Ascending aorta (tissue), 2 donors: ENCODE measurements at regions not wholly inside any gene's neighbourhood (a gene's known extent, or its start where the extent isn't known, plus 50 kb on each side); places are given as distances from the start of the nearest gene placed in this dataset.
"Not testable (repeated sequence)": the region's sequence is repeated elsewhere in the genome, so short reads cannot be mapped to it uniquely, and the experiment has no call there.

Experiments
- DNase-seq, 2 donors: peaks; one replicate each; pipeline ENCODE4 v3.0.0-alpha.2; 2019; ENCODE audit warnings: low spot score in 2 of 2
- H3K27ac ChIP-seq, 2 donors: fragments of 200-600 bp; sonication (generic); one replicate each; pipeline ENCODE4 v1.5.1; 2016 to 2017; ENCODE audit warnings: mild to moderate bottlenecking in 1 of 2
- H3K27me3 ChIP-seq: fragments of 200-600 bp; sonication (generic); one replicate; pipeline ENCODE4 v1.5.1; 2017
- H3K36me3 ChIP-seq, 2 donors: fragments of 200-600 bp; sonication (generic); one replicate each; pipeline ENCODE4 v1.5.1; 2016
- H3K4me1 ChIP-seq, 2 donors: fragments of 200-600 bp; sonication (generic); one replicate each; pipeline ENCODE4 v1.5.1; 2016 to 2017; ENCODE audit warnings: mild to moderate bottlenecking in 1 of 2
- H3K4me3 ChIP-seq, 2 donors: fragments of 200-600 bp; sonication (generic); one replicate each; pipeline ENCODE4 v1.5.1; 2016 to 2017; ENCODE audit warnings: mild to moderate bottlenecking in 1 of 2
- H3K9me3 ChIP-seq, 2 donors: fragments of 200-600 bp; sonication (generic); one replicate each; pipeline ENCODE4 v1.5.1; 2016
- intact Hi-C: fragments of 100-400 bp; cut with DNase I; formaldehyde crosslinking; loops from one replicate; pipeline ENCODE4 v1.15.1; 2023
- TF ChIP-seq, protein P1 (sequence below), 3 experiments: fragments of 200-600 bp in 2 of 3; fragments of 450-650 bp in 1 of 3; sonication (generic) in 2 of 3; IDR thresholded peaks; one replicate each; pipeline ENCODE4 v1.5.1; 2016 to 2019; ENCODE audit warnings: antibody characterized with exemption in 3 of 3, mild to moderate bottlenecking in 1 of 3, moderate library complexity in 1 of 3

DNA sequence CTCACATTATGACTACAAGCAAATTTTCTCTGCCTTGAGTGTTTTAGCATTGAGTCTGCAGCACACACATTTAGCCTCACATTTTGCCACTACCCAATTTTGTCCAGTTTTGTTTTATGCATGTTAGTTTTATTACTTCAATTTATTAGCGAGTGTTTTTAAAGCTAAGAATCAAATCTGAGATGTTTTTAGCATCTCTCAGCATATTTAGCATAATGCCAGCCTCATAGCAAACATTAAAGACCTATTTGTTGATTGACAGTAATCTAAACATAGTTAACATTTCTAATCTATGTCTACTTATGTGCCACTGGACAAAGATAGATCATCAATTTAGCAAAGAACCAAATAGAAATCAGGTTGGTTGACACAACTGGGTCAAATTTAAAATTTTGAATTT is 94.1 kb upstream of the NXPH2 start:
- no peaks in the 10 kb centered on the region for H3K4me1 ChIP-seq
- H3K4me3 ChIP-seq, result no peak overlapping the region
- TF ChIP-seq, protein P1, sequence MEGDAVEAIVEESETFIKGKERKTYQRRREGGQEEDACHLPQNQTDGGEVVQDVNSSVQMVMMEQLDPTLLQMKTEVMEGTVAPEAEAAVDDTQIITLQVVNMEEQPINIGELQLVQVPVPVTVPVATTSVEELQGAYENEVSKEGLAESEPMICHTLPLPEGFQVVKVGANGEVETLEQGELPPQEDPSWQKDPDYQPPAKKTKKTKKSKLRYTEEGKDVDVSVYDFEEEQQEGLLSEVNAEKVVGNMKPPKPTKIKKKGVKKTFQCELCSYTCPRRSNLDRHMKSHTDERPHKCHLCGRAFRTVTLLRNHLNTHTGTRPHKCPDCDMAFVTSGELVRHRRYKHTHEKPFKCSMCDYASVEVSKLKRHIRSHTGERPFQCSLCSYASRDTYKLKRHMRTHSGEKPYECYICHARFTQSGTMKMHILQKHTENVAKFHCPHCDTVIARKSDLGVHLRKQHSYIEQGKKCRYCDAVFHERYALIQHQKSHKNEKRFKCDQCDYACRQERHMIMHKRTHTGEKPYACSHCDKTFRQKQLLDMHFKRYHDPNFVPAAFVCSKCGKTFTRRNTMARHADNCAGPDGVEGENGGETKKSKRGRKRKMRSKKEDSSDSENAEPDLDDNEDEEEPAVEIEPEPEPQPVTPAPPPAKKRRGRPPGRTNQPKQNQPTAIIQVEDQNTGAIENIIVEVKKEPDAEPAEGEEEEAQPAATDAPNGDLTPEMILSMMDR (IDR thresholded peaks at IDR 0.05), result no peak
- no peak for DNase-seq
- H3K9me3 ChIP-seq, result no peaks in the 10 kb centered on the region
- no peaks in the 10 kb centered on the region for H3K27me3 ChIP-seq
- no peaks in the 10 kb centered on the region for H3K36me3 ChIP-seq
- intact Hi-C loops, result no loop called here
- no peak overlapping the region for H3K27ac ChIP-seq

DNA sequence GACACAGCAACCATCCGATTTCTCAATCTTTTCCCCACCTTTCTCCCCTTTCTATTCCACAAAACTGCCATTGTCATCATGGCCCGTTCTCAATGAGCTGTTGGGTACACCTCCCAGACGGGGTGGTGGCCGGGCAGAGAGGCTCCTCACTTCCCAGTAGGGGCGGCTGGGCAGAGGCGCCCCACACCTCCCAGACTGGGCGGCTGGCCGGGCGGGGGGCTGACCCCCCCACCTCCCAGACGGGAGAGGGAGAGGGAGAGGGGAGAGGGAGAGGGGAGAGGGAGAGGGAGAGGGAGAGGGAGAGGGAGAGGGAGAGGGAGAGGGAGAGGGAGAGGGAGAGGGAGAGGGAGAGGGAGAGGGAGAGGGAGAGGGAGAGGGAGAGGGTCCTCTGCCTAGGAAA is 91.9 kb upstream of the NXPH2 start:
- H3K4me1 ChIP-seq, intact Hi-C loops, H3K36me3 ChIP-seq, H3K27ac ChIP-seq, H3K4me3 ChIP-seq, H3K27me3 ChIP-seq, DNase-seq, H3K9me3 ChIP-seq: not testable (repeated sequence)

DNA sequence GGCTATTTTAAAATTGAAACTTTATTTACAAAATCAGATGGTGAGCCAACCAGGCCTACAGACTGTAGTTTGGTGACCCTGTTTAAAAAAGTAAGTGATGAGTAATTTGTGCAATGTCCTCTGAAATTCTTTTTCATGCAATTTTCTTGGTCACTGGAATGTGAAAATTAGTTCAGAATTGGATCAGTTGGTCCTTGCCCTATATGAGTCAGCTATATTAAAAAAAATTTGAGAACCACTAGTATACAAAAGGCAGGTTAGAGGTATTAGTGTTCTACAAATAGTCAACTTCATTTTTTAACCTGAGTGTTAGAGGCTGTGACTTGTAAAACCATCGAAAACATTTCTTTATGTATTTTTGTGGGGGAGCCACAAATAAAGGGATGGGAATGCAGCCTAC is 91.1 kb upstream of the NXPH2 start:
- Histone ChIP-seq H3K27me3 (no peaks in the 10 kb centered on the region), H3K4me1 (no peaks in the 10 kb centered on the region), H3K9me3 (no peaks in the 10 kb centered on the region), H3K27ac (no peak overlapping the region), H3K36me3 (no peaks in the 10 kb centered on the region), H3K4me3 (no peak overlapping the region)
- DNase-seq, result no peak
- TF ChIP-seq, protein P1 (IDR thresholded peaks at IDR 0.05), result no peak
- intact Hi-C loops, result no loop called here

DNA sequence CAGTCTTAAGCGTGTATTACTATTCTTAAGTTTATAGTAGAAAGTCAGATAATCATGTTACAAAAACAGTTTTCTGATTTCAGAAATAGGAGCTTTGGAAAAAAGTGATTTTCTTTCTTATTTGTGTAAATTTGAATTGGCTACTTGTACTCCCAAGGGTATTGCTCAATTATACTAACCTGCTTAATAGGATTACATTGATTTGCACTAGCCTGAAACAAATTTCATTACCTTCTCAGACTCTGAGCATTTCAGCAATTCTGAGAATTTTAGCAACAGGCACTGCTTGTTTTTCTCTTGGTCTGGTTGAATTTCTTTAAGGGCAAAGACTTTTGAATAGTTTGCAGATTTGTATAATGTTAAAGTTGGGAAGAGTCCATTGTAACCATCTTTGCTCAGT is 87.2 kb upstream of the NXPH2 start:
- intact Hi-C loops, result no loop called here
- DNase-seq, result no peak
- H3K4me1 ChIP-seq, result no peaks in the 10 kb centered on the region
- no peak overlapping the region for H3K4me3 ChIP-seq
- no peaks in the 10 kb centered on the region for H3K36me3 ChIP-seq
- H3K27ac ChIP-seq, result no peak overlapping the region
- H3K9me3 ChIP-seq, result no peaks in the 10 kb centered on the region
- H3K27me3 ChIP-seq, result no peaks in the 10 kb centered on the region
- TF ChIP-seq, protein P1 (IDR thresholded peaks at IDR 0.05), result no peak

DNA sequence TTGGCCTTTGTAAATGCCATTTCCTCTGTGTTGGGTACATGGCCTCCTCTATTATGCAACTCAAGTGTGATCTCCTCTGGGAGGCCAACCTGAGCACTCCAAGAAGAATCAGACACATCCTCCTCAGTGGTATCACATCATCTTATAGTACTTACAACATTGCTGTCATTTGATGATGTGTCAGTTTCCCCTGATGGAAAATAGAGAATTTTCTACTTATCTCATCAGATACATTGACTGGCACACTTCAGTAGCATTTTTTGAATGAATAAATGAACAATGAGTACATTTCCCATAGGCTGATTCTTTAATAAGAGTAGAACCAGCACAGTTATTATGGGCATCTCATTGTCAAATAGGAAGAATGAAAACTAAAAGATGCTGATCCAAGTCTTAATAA is 86.6 kb upstream of the NXPH2 start:
- intact Hi-C loops, result no loop called here
- Histone ChIP-seq H3K4me3 (no peak overlapping the region), H3K27me3 (no peaks in the 10 kb centered on the region), H3K36me3 (no peaks in the 10 kb centered on the region), H3K4me1 (no peaks in the 10 kb centered on the region), H3K27ac (no peak overlapping the region), H3K9me3 (no peaks in the 10 kb centered on the region)
- TF ChIP-seq, protein P1 (IDR thresholded peaks at IDR 0.05), result no peak
- no peak for DNase-seq

DNA sequence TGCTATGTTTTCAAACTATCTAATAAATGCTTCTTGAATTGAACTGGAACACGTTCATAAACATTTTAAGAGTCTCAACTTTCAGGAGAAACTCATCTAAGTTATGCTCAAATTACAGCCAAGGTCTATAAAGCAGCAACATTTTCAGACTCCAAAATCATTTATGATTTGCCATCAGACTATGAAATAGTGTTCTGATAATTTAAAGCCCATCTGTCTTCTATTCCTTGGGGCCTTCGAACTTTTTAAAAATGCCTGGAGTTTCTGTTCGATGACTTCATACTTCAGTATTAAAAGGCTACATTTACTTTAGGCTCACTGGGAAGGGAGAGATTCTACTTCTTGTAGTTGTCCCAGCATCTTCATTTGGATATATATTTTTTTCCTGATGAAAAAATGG is 73.6 kb upstream of the NXPH2 start:
- intact Hi-C loops, result no loop called here
- H3K36me3 ChIP-seq, result no peaks in the 10 kb centered on the region
- no peaks in the 10 kb centered on the region for H3K27me3 ChIP-seq
- TF ChIP-seq, protein P1 (IDR thresholded peaks at IDR 0.05), result no peak
- DNase-seq, result no peak
- H3K4me3 ChIP-seq, result no peak overlapping the region
- H3K9me3 ChIP-seq, result no peaks in the 10 kb centered on the region
- H3K27ac ChIP-seq, result no peak overlapping the region
- no peaks in the 10 kb centered on the region for H3K4me1 ChIP-seq
